Memory B cell (primary cell): ENCODE measurements at regions not wholly inside any gene's neighbourhood (a gene's known extent, or its start where the extent isn't known, plus 50 kb on each side); places are given as distances from the start of the nearest gene placed in this dataset.

Experiments used
- ATAC-seq: fragments of 150-1000 bp; cut with Tn5 transposase; 2 replicates; pipeline ENCODE4 v1.10.0; 2021; ENCODE audit warnings: low read depth, mild to moderate bottlenecking, moderate library complexity
- DNase-seq, 2 donors: peaks; one replicate each; pipeline ENCODE4 v3.0.0; 2022; ENCODE audit warnings: low spot score in 2 of 2
- H3K27ac Mint-ChIP-seq: one replicate; pipeline ENCODE4 v1.8.0; 2022; ENCODE audit warnings: mild to moderate bottlenecking, moderate library complexity, mixed read lengths
- H3K27me3 Mint-ChIP-seq: one replicate; pipeline ENCODE4 v1.8.0; 2022; ENCODE audit warnings: mixed read lengths
- H3K36me3 Mint-ChIP-seq: one replicate; pipeline ENCODE4 v1.8.0; 2022; ENCODE audit warnings: mild to moderate bottlenecking, mixed read lengths
- H3K4me1 Mint-ChIP-seq: one replicate; pipeline ENCODE4 v1.8.0; 2022; ENCODE audit warnings: mixed read lengths
- H3K4me3 Mint-ChIP-seq: one replicate; pipeline ENCODE4 v1.8.0; 2022; ENCODE audit warnings: mild to moderate bottlenecking, moderate library complexity, mixed read lengths
- H3K9me3 Mint-ChIP-seq: one replicate; pipeline ENCODE4 v1.8.0; 2022; ENCODE audit warnings: mixed read lengths

DNA sequence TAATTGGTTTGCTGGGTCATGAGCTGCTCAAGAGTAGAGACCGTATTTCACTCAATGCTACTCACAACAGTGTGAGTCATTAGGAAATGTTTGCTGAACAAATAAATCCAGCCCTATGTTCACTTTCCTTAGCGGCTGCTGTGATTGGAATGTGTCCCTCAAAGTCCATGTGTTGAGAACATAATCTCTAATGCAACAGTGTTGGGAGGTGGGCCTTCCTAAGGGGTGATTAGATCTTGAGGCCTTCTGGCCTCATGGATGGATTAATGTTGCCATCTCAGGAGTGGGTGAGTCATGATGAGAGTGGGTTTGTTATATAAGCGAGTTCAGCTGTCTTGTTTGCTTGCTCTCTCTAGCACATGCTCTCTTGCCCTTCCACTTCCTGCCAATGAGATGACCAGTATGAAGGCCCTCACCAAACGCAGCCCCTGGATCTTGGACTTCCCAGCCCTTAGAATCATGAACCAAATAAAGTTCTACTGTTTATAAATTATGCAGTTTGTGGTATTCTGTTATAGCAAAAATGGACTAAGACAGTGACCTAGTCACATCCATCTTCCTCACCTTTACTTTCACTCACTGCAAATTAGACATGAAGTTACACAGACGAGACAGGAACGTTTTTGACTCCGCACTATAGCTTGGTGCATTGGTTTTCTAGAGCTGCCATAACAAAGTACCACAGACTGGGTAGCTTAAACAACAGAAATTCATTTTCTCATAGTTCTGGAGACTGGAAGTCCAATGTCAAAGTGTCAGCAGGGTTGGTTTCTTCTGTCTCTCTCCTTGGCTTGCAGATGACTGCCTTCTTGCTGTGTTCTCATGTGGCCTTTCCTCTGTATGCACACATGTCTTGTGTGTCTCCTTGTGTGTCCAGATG is 50.9 kb upstream of the FAM169A start:
- no peak for DNase-seq
- Mint-ChIP-seq H3K4me3 (no peak overlapping the region), H3K27me3 (peaks cover 8% of the 10 kb centered on the region), H3K9me3 (peaks cover 1% of the 10 kb centered on the region), H3K4me1 (no peaks in the 10 kb centered on the region), H3K36me3 (no peaks in the 10 kb centered on the region), H3K27ac (no peak overlapping the region)
- no peak for ATAC-seq
